Activated T-cell treated with anti-CD3 and anti-CD28 coated beads, Interleukin-2, amount 50 U/mL, for 48 hours (primary cell): ENCODE measurements at regions not wholly inside any gene's neighbourhood (a gene's known extent, or its start where the extent isn't known, plus 50 kb on each side); places are given as distances from the start of the nearest gene placed in this dataset.
"Not testable (repeated sequence)": the region's sequence is repeated elsewhere in the genome, so short reads cannot be mapped to it uniquely, and the experiment has no call there.

Experiments used
- DNase-seq, 2 experiments: peaks; one replicate each; pipeline ENCODE4 v3.0.0-alpha.2; 2020

DNA sequence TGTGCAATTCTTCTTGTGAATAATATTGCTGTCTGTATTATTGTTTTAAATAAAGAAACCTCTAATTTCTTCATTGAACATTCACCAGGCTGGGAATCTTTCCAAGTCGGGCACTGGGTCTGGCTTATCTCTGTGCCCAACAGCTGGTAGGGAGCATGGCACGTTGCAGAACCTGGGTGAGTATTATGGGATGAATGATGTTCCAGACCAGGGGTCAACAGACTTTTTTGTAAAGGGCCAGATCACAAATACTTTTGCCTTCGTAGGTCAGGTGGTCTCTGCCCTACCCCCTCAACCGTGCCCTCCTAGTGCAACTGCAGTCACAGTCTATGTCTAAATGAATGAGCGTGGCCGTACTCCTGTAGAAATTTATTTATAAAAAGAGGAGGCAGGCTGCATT lies 81.6 kb upstream of the FOXQ1 start:
- no peak for DNase-seq

DNA sequence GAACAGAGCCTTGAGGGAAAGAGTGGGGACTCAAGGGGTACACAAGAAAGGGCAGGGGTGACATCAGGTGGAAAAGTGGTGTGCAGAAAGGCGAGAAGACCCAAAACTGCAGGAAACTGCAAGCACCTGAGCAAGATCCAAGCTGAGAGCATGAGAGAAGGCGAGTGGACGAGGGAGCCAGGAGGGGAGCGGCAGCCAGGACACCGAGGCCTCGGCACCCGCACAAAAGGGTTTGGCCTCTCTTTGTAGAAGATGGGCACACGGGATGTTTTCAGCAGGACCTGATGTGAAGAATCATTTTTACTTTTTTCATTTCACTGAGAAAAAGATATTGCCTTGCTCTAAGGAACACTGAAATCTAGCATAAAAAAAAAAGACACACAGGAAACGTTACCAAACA lies 82.1 kb upstream of the FOXQ1 start:
- no peak for DNase-seq

- no peak for DNase-seq
These were observed 82.6 kb upstream of the FOXQ1 start for GRCh38 chr6:1229301-1229700.

DNA sequence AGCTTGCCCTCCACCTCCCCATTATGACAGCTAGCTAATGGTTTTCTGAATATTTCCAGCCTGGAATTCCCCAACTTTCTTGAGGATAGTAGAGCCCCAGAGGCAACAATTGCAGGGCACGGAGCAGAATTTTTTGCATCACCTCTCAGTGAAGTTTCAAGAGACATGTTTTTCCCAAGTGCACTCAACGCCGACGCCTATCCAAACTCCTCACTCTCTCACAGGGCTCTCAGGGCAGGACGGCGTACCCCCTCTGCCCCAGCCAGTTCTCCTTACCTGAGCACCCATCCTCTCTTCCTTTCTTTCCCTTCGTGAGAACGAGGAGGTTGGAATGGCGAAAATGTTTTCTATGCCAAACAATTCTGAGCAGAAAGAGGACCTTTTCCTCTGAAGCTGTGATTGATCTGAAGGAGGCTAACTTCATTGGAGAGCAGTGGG lies 83.1 kb upstream of the FOXQ1 start:
- no peak for DNase-seq

GRCh38 chr6:1227935-1228753 lies 83.8 kb upstream of the FOXQ1 start:
- DNase-seq: no peak

DNA sequence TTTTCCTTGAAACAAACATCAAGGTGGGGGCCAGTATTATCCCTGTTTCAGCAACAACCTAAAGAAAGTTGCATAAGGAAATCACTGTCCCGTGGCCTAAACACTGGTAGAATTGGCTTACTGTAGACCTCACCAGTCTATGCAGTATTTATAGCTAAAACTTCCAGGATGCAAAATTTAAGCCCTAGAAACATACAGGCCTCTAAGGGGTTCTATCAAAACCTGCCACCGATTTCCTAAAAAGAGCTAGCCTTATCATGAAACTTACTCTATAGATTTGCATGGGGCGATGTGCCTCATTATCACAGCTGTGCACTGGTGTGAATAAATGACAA lies 84.3 kb upstream of the FOXQ1 start:
- no peak for DNase-seq

GRCh38 chr6:1226277-1227099 lies 85.4 kb upstream of the FOXQ1 start:
- no peak for DNase-seq

- DNase-seq: no peak
These were observed 87.4 kb upstream of the FOXQ1 start for GRCh38 chr6:1224514-1224913.

- no peak for DNase-seq
These were observed 88.9 kb upstream of the FOXQ1 start for GRCh38 chr6:1222728-1223595.

GRCh38 chr6:1217396-1217795 lies 94.5 kb upstream of the FOXQ1 start:
- DNase-seq: no peak

GRCh38 chr6:1216488-1216974 lies 95.4 kb upstream of the FOXQ1 start:
- DNase-seq: no peak

DNA sequence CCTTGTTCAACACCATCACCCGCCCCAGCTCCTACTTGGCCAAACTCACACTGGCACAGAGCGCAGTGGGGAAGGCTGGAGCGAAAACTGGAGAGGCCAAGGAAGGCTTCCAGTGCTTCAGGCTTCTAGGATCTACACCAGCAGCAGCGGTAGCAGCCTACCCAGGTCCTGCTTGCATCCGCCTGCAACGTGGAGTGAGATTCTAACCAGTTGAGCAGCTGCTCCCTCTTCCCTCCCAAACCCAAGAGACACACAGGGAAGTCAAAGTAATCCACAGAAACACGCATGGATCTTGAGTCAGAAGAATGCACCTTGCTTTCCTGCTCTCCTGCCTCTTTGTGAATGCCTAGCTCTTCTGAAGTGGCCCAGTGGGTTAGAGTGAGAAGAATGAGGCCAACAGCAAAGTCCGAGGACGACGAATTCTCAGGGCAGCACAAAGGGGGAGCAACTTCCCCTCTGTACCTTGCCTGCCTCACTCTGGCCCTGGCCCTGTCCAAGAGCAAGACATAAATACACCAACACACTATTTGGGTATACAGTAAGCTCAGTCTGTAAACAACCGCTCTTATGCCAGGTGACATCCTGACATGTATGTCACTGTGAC lies 95.9 kb upstream of the FOXQ1 start:
- DNase-seq: no peak

- DNase-seq: no peak
These were observed 96.9 kb upstream of the FOXQ1 start for GRCh38 chr6:1215023-1215422.

DNA sequence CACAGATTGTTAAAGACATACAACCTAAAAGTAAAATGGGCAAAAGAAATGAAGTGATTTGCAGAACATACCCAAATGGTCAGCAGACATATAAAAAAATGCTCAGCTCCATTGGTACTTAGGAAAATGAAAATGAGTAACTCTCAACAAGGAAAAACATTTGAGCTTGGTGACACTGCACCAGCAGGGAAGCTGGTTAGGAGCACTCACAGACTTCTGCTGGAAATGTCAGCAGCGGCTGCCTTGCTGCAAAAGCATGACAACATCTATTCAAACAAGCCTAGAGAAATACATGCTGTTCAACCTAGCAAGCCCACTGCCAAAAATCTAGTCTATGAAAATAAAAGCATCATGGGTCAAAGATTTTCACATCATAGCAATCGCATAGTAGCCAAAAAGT lies 99.0 kb upstream of the FOXQ1 start:
- DNase-seq: no peak

- not testable (repeated sequence) for DNase-seq
These were observed 99.8 kb upstream of the FOXQ1 start for GRCh38 chr6:1212138-1212537.

DNA sequence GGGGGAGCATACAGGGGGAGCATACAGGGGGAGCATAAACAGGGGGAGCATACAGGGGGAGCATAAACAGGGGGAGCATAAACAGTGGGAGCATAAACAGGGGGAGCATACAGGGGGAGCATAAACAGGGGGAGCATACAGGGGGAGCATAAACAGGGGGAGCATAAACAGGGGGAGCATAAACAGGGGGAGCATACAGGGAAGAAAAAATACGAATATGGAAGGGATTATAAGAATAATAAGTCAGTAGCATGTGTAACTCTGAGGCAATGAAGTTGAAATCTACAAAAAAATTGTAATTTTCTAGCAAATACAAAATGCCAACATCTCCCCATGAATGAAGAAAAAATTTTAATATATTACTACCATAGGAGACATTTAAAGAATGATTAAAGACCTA lies 101.3 kb upstream of the FOXQ1 start:
- DNase-seq: not testable (repeated sequence)

GRCh38 chr6:1208876-1209275 lies 103.0 kb upstream of the FOXQ1 start:
- DNase-seq: no peak

DNA sequence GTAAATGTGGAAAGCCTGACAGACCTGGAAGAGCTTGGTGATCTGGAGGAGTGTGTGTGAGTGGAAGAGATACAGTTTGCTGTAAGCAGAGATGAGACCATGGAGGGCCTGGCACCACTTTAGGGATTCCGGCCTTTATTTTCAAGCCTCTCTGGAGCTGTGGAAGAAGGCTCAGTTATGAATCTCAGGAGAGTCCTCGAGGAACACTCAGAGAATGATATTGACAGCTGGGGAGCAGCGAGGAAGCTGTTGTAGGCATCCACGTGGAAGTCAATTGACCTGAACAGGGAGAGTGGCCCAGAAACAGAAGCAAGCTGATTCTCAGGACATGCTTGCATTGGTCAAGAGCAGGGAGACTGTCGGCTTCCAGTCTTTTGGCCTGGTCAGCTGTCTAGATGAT lies 108.4 kb upstream of the FOXQ1 start:
- no peak for DNase-seq

DNA sequence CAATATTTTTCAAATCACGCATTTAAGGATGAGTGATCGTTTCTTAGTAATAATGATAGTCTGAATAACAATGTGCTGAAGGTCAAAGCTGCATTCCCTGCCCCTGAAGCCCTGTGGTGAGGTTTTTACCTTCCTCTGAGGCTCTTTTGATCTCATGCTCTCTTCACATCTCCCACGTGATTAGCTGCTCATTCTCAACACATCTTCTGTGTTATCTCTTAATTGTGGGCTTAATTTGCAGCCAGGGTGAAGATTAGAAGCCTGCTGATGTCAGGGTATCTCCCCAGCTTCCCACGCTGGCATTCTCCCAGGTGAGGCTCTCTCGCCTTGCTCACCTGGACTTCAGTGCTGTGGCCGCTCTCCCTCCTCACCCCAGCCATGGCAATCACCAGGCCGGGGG lies 109.7 kb upstream of the FOXQ1 start:
- no peak for DNase-seq

DNA sequence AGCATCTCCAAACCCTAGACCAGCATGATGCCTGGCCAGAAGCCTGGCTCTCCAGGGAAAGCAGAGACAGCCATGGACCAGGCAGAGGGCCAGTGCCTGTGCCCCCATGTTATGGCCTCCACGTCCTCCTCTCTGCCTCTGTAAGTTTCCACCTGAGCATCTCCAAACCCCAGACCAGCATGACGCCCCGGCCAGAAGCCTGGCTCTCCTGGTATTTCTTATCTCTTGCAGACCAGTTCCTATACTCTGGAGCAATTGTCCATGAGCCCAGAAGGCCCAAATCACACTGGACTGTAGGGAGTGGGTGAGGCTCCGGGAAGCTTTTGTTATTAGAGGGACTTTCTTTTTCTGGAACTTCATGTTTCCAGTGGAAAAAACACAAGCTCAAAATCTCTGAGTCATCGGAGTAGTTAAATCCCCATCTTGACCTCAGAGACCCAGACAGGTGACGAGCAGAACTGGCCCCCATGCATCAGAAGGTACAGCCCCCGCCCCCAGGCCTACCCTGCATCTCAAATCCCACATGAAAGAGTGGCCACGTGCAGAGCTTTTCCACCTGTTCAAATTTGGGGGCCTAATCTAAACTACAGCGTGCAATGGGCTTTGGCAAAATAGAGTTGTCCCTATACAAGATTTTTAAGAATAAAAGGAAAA lies 110.2 kb upstream of the FOXQ1 start:
- DNase-seq: peak in 1 of 2 experiments; percentile 43

DNA sequence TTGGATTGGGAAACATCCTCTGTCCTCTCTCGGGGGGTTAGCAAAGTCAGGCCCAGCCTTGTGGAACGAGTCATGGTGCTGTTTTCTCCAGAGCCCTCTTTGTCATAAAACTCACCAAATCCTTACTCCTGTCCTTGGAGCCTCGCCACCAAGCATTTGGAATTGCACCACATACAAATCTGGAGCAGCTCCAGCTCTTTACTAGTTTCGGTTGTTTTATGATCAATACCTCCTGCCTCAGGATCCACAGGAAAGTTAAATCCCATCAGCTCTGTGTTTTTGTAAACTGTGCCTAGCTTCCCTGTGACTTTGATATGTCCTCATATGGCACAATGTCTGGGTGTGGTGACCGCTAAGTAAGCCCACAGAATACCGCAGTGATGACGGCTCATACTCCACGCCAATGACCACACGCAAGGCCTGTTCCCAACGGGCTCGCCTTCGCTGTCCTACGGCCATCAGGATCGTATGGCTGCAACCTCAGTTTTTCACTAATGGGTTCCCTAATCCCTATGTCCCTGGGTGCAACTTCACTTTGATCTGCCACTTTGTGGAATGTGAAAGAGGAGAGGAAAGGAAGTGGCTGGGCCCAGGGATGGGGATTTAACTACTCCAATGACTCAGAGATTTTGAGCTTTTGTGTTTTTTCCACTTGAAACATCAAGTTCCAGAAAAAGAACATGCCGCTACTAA lies 111.3 kb upstream of the FOXQ1 start:
- no peak for DNase-seq

- DNase-seq: no peak
These were observed 111.9 kb upstream of the FOXQ1 start for GRCh38 chr6:1200081-1200408.
